NCI-H187 treated with DMSO at 0.1 percent for 48 hours (cell line): ENCODE measurements at regions not wholly inside any gene's neighbourhood (a gene's known extent, or its start where the extent isn't known, plus 50 kb on each side); places are given as distances from the start of the nearest gene placed in this dataset.
A peak's percentile ranks its signal among the peaks of the same experiment; 100 is the strongest.
"Not testable (repeated sequence)": the region's sequence is repeated elsewhere in the genome, so short reads cannot be mapped to it uniquely, and the experiment has no call there.

Experiments used
- DNase-seq: peaks from one replicate; lab custom pipeline; 2025; lab: John Stamatoyannopoulos, UW

DNA sequence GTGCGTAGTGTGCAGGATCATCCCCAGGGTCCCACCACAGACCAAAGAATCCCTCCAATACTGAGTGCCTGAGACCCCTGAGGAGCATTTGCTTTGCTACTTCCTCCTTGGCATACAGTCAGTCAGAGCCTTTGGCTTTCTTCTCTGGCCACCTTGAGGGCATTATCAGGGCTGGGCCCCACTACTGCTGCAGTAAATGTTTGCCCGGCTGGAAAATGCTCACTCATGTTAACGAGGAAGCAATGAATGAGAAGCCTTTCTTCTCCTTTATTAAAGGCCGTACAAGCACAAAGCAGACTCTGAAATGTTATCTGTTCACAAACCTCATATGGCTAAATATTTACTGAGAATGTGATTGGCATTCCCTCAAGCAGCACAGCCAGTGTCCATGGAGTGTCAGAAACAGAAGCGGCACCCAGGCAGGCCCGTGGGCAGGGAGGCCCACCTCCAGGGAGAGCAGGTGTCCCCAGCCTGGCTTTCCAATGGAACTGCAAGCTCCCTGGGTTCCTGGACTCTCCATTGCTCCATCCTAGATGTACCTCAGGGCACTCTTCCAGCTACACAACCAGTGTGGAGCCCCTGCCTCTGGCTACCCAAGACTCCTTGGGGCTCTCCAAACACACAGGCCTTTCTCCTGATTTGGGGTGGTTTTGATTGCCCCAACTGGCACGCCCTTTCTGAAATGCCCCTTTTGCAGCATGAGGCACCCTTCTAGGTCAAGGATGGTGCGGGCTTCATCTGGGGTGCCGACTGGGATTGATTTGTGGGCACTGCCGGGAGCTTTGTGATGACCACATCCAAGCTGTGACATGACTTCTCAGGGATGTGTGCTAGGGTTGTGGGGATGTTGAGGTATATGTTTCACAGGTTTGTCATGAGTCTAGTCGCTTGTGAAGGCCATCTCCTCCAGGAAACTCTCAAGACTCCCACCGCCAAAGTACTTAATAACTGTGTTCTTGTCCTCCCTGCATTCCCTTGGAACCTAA, 195.6 kb downstream of the FAM43A start:
- no peak for DNase-seq

GRCh38 chr3:194884649-194885315, 199.1 kb downstream of the FAM43A start:
- DNase-seq, result no peak

- no peak for DNase-seq
These were observed 200.1 kb downstream of the FAM43A start for GRCh38 chr3:194885766-194886165.

DNA sequence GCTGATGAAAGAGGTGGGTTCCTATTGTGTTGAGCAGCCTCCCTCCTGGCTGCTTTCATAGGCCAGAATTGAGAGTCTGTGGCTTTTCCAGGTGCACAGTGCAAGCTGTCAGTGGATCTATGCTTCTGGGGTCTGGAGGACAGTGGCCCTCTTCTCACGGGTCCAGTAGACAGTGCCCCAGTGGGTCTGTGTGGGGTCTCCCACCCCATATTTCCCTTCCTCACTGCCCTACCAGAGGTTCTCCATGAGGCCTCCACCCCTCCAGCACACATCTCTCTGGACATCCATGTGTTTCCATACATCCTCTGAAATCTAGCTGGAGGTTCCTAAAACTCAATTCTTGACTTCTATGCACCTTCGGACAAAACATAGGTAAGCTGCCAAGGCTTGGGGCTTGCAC, 201.2 kb downstream of the FAM43A start:
- no peak for DNase-seq

DNA sequence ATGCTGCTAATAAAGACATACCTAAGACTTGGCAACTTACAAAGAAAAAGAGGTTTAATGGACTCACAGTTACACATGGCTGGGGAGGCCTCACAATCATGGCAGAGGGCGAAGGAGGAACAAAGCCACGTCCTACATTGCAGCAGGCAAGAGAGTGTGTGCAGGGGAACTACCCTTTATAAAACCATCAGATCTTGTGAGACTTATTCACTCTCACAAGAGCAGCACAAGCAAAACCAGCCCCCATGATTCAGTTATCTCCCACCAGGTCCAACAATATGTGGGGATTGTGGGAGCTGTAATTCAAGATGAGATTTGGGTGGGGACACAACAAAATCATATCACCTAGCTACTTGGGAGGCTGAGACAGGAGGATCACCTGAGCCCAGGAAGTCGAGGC, 202.4 kb downstream of the FAM43A start:
- not testable (repeated sequence) for DNase-seq

DNA sequence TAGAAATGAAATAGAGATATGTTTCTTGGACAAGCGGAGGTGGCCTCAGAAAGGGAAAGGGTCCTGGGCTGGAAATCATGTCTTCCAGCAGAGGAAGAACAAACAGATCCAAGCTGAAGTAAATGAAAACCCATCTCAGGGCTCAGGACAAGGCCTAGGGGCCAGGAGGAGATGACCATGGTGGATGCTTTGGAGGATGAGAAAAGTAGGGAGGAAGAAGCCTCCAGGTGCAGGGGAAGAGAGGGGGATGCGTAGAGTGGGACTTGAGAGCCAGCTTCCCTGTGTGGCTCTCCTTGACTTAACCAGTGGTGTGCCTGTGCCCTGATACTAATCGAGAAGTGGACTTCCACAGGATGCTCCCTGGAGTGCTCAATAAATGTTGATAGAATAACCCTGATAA, 203.2 kb downstream of the FAM43A start:
- no peak for DNase-seq

DNA sequence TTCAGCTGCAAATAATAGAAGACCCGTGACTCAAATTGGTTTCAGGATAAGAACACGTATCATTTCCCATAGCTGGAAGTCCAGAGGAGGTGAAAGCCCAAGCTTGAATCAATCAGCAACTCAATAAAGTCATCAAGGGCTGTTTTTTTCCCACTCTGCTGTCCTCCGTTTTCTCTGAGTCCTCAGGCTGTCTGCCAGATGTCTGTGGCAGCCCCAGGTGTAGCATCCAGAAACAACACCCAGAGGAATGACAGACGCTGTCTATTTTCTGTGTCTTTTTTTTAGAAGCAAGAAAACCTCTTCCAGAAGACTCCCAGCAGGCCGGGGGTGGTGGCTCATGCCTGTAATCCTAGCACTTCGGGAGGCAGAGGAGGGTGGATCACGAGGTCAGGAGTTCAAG, 204.4 kb downstream of the FAM43A start:
- DNase-seq, result no peak

DNA sequence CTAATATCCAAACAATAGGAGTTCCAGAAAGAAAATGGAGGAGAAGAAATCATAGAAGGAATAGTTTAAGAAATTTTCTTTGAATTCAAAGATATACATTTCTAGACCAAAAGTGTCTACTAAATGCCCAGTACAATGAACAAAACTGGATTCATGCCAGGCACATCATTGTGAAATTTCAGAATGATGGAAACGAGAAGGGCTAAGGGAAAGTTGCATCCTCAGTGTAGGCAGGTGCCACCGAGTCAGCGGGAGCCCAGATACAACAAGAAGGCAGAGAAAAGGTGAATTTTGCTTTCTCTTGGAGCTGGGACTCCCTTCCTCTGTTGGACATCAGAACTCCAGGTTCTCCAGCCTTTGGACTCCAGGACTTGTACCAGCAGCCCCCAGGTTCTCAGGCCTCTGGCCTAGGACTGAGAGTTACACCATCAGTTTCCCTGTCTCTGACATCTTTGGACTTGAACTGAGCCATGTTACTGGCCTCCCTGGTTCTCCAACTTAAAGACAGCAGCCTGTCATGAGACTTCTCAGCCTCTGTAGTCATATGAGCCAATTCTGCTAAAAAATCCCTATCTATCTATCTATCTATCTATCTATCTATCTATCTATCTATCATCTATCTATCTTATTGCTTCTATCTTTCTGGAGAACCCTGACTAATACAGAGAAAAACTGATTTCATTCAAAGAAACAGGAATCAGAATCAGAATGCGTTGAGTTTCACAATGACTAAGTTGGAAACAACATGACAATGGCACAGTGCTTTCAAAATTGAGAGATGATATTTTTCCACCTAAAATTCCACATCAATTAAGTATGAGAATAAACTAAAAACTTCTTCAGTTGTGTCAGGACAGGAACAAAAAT, 207.7 kb downstream of the FAM43A start:
- no peak for DNase-seq

DNA sequence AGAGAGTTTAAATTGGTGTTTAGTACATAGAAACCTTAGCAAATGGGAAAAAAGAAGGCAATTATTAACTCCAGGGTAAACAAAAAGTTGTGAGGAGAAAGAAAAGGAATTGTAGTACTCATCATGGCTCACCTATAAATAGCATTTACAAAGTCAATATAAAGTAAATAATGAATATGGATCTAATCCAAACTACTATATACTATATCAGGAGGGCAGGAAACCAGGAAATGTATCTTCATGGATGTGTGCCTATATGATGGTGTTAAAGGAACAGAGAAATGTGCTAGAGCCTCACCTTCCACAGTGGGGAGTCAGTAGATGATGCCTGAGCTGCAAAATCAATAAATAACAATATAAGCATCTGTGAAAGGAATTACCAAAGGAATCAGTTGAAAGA, 208.9 kb downstream of the FAM43A start:
- DNase-seq, result no peak

- DNase-seq, result no peak
These were observed 215.3 kb downstream of the FAM43A start for GRCh38 chr3:194900854-194901522.

DNA sequence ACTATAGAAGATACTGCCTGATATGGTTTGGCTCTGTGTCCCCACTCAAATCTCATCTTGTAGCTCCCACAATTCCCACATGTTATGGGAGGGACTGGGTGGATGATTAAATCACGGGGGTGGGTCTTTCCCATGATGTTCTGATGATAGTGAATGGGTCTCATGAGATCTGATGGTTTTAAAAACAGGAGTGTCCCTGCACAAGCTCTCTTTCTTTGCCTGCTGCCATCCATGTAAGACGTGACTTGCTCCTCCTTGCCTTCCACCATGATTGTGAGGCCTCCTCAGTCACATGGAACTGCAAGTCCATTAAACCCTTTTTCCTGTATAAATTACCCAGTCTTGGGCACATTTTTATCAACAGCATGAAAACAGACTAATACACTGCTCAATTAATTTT, 217.8 kb downstream of the FAM43A start:
- DNase-seq, result not testable (repeated sequence)

GRCh38 chr3:194904999-194905398, 219.3 kb downstream of the FAM43A start:
- DNase-seq, result not testable (repeated sequence)

DNA sequence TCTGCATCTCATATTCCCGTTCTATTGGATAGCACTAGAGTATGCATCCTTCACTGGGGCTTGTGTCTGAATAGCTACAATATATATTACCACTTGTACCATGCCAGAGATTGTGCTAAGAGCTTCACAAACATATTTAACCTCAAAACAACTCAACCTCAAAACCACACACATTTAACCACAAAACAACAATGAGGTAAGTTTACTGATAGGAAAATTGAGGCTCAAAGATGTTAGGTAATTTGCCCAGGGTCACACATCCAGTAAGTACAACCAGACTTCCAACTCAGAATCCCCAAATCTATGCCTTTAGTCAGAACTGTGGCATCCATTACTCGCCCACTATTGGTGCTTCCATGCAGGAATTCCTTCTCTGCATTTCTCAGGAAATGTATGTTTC, 220.0 kb downstream of the FAM43A start:
- DNase-seq, result peak; percentile 28

DNA sequence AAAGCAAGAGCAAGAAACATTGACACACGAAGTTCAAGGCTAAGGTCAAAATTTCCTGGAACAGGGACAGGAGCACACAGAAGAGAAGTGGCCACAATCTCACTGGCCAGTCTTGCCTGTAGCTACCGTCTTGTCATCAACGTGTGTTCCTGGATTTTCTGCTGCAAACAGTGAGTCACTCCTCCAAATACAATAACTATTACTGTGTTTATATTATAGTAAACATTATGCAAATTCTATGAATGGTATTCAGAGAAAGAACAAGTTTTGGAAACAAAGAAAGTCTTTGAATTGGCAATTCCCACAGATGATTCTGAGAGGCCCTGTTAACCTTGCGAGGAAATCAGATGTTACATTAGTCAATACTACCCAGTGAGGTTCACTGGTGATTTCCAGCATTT, 220.5 kb downstream of the FAM43A start:
- DNase-seq, result no peak

GRCh38 chr3:194906970-194907629, 221.4 kb downstream of the FAM43A start:
- no peak for DNase-seq

DNA sequence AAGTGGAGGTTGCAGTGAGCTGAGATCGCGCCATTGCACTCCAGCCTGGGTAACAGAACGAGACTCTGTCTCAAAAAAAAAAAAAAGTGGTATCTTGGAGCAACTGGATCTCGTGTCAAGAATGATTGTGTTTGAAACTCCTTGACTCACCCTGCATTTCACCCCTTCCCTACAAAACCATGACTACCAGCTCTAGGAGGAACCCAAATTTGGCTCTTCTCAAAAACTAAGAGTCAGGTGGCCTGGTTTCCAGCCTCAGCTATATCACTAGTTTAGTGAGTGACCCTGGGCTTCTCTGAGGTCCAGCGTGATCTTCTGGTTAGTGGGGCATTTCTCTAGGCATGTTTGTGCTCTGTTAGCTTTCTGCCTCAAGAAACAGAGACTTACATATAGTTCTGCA, 222.1 kb downstream of the FAM43A start:
- no peak for DNase-seq

DNA sequence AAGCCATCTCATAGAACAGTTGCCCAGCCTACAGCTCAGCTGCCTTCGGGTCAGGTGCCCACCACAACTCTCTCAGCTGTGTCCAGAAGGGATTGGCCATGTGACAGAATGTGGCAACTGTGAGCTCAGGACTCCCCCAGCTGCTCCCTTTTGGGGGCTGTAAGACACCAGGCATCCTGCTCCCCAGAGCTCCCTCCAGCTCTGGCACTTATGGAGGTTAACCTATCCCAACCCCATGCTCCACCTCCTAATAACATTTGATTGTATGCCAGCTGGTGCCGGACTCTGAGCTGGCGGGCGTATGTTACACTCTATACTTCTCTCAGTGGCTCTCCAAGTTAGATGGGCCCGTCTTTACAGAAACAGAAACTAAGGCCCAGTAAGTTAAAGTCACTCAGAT, 222.8 kb downstream of the FAM43A start:
- DNase-seq, result no peak

- no peak for DNase-seq
These were observed 223.3 kb downstream of the FAM43A start for GRCh38 chr3:194908972-194909371.

GRCh38 chr3:194910414-194910984, 224.8 kb downstream of the FAM43A start:
- DNase-seq, result no peak

GRCh38 chr3:194913316-194913715, 227.6 kb downstream of the FAM43A start:
- DNase-seq, result no peak

DNA sequence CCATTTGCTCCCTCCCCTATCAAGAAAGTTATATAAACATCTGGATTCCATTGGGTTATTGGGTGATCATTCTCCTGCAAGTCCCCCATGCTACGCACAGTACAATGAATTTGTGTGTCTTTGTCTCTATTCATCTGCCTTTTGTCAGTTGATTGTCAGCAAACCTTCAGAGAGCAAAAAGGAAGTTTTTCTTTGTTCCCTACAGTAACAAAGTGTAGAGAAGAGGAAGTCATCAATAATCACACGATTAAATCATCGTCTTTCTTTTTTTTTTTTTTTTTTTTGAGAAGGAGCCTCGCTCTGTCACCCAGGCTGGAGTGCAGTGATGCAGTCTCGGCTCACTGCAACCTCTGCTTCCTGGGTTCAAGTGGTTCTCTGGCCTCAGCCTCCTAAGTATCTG, 239.2 kb downstream of the FAM43A start:
- DNase-seq, result not testable (repeated sequence)
